ENCODE measurements at regions not wholly inside any gene's neighbourhood (a gene's known extent, or its start where the extent isn't known, plus 50 kb on each side); places are given as distances from the start of the nearest gene placed in this dataset.

DNA sequence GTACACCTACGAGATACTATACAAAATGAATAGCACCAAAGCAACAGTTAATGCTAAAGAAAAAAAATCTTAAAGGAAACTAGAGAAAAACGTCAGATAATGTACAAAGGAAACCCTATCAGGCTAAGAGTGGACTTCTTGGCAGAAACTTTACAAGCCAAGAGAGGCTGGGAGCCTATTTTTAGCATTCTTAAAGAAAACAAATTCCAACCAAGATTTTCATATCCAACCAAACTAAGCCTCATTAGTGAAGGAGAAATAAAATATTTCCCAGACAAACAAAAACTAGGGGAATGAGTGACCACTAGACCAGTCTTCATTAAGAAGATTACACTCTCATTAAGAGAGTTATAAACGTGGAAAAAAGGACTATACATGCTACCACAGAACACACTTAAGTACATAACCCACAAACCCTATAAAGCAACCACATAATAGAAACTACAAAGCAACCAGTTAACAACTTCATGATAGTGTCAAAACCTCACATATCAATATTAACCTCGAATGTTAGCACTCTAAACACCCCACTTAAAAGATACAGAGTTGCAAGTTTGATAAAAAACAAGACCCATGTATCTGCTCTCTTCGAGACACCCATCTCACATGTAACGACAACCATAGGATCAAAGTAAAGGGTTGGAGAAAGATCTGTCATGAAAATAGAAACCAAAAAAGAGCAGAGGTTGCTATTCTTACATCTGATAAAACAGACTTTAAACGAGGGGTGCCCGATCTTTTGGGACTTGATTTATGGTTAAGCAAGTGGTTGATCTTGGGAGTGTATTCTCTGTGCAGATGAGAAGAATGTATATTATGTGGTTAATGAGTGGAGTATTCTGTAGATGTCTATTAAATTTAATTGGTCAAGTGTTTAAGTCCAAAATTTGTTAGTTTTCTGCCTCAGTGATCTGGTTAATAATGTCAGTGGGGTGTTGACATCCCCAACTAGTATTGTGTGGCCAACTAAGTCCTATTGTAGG is 1301.4 kb downstream of the PLA2G4A start:
- ATAC-seq = no peak
- TF ChIP-seq ZNF8 (CRISPR knock-in tag; IDR thresholded peaks at IDR 0.05) = no peak
- no peak for TF ChIP-seq ZC3H10 (CRISPR knock-in tag; IDR thresholded peaks at IDR 0.05)
- no peak for TF ChIP-seq TCF4 (CRISPR knock-in tag; IDR thresholded peaks at IDR 0.05; ENCODE audit: borderline replicate concordance)
- no peak for TF ChIP-seq OSR1 (CRISPR knock-in tag; IDR thresholded peaks at IDR 0.05)
- no peak for TF ChIP-seq RARB (CRISPR knock-in tag; IDR thresholded peaks at IDR 0.05)
- TF ChIP-seq, protein P1, sequence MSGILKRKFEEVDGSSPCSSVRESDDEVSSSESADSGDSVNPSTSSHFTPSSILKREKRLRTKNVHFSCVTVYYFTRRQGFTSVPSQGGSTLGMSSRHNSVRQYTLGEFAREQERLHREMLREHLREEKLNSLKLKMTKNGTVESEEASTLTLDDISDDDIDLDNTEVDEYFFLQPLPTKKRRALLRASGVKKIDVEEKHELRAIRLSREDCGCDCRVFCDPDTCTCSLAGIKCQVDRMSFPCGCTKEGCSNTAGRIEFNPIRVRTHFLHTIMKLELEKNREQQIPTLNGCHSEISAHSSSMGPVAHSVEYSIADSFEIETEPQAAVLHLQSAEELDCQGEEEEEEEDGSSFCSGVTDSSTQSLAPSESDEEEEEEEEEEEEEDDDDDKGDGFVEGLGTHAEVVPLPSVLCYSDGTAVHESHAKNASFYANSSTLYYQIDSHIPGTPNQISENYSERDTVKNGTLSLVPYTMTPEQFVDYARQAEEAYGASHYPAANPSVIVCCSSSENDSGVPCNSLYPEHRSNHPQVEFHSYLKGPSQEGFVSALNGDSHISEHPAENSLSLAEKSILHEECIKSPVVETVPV (CRISPR knock-in tag; IDR thresholded peaks at IDR 0.05) = no peak
- no peak for TF ChIP-seq ZFP3 (CRISPR knock-in tag; IDR thresholded peaks at IDR 0.05)

DNA sequence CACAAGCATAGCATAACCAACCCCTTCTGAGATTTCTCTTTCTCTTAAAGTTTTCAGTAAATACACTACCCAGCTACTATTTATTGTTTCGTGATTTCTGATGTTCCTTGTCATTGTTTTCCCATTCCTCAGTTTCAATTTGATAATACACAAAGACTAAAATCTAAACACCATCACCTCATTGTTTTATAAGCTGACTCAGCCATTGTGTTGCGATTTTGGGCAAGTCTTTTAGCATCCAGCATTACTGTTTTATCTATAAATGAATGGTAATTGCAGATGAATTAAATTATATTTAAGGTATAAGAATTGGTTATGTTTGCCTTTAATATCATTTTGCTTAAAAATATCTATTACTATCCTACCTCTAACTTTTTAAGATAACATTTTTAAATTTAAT is 1308.5 kb downstream of the PLA2G4A start:
- TF ChIP-seq, protein P2, sequence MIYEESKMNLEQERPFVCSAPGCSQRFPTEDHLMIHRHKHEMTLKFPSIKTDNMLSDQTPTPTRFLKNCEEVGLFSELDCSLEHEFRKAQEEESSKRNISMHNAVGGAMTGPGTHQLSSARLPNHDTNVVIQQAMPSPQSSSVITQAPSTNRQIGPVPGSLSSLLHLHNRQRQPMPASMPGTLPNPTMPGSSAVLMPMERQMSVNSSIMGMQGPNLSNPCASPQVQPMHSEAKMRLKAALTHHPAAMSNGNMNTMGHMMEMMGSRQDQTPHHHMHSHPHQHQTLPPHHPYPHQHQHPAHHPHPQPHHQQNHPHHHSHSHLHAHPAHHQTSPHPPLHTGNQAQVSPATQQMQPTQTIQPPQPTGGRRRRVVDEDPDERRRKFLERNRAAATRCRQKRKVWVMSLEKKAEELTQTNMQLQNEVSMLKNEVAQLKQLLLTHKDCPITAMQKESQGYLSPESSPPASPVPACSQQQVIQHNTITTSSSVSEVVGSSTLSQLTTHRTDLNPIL (CRISPR knock-in tag; IDR thresholded peaks at IDR 0.05; ENCODE audit: low read depth) = no peak
- no peak for TF ChIP-seq BACH2 (CRISPR knock-in tag; IDR thresholded peaks at IDR 0.05; ENCODE audit: borderline replicate concordance)
- TF ChIP-seq, protein P3, sequence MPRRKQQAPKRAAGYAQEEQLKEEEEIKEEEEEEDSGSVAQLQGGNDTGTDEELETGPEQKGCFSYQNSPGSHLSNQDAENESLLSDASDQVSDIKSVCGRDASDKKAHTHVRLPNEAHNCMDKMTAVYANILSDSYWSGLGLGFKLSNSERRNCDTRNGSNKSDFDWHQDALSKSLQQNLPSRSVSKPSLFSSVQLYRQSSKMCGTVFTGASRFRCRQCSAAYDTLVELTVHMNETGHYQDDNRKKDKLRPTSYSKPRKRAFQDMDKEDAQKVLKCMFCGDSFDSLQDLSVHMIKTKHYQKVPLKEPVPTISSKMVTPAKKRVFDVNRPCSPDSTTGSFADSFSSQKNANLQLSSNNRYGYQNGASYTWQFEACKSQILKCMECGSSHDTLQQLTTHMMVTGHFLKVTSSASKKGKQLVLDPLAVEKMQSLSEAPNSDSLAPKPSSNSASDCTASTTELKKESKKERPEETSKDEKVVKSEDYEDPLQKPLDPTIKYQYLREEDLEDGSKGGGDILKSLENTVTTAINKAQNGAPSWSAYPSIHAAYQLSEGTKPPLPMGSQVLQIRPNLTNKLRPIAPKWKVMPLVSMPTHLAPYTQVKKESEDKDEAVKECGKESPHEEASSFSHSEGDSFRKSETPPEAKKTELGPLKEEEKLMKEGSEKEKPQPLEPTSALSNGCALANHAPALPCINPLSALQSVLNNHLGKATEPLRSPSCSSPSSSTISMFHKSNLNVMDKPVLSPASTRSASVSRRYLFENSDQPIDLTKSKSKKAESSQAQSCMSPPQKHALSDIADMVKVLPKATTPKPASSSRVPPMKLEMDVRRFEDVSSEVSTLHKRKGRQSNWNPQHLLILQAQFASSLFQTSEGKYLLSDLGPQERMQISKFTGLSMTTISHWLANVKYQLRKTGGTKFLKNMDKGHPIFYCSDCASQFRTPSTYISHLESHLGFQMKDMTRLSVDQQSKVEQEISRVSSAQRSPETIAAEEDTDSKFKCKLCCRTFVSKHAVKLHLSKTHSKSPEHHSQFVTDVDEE (CRISPR knock-in tag; IDR thresholded peaks at IDR 0.05) = no peak
- no peak for TF ChIP-seq ZFP30 (CRISPR knock-in tag; IDR thresholded peaks at IDR 0.05)
- no peak for TF ChIP-seq PPARA (CRISPR knock-in tag; IDR thresholded peaks at IDR 0.05; ENCODE audit: borderline replicate concordance)
- no peak for TF ChIP-seq CSDC2 (CRISPR knock-in tag; IDR thresholded peaks at IDR 0.05)
- TF ChIP-seq ZC3H10 (CRISPR knock-in tag; IDR thresholded peaks at IDR 0.05) = no peak
- no peak for TF ChIP-seq ZNF8 (CRISPR knock-in tag; IDR thresholded peaks at IDR 0.05)
- no peak for TF ChIP-seq ARNTL (CRISPR knock-in tag; IDR thresholded peaks at IDR 0.05; ENCODE audit: borderline replicate concordance, low read depth)
- TF ChIP-seq ESRRG (CRISPR knock-in tag; IDR thresholded peaks at IDR 0.05) = no peak
- no peak for TF ChIP-seq ISL1 (CRISPR knock-in tag; IDR thresholded peaks at IDR 0.05)
- TF ChIP-seq, protein P4, sequence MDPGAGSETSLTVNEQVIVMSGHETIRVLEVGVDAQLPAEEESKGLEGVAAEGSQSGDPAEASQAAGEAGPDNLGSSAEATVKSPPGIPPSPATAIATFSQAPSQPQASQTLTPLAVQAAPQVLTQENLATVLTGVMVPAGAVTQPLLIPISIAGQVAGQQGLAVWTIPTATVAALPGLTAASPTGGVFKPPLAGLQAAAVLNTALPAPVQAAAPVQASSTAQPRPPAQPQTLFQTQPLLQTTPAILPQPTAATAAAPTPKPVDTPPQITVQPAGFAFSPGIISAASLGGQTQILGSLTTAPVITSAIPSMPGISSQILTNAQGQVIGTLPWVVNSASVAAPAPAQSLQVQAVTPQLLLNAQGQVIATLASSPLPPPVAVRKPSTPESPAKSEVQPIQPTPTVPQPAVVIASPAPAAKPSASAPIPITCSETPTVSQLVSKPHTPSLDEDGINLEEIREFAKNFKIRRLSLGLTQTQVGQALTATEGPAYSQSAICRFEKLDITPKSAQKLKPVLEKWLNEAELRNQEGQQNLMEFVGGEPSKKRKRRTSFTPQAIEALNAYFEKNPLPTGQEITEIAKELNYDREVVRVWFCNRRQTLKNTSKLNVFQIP (CRISPR knock-in tag; IDR thresholded peaks at IDR 0.05; ENCODE audit: borderline replicate concordance, low read depth) = no peak
- TF ChIP-seq, protein P1 (CRISPR knock-in tag; IDR thresholded peaks at IDR 0.05) = no peak
- no peak for ATAC-seq

DNA sequence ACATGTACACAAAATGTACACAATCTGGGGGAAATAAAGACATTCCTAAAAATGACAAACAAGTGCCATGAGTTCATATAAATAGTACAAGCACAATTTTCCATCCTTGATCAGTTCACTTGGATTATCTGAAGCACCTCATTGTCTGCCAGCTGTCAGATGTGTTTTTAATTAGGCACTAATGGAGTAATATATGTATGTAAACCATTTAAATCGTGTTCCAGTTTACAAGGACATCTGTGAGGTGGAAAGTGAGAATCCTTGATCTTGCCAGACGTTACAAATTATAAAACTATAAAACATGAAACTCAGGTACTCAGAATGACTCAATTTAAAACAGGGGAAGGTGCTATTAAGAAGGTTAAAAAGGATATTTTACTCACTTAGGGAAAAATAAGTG is 1312.2 kb downstream of the PLA2G4A start:
- ATAC-seq = no peak
- no peak for TF ChIP-seq ZFP3 (CRISPR knock-in tag; IDR thresholded peaks at IDR 0.05)
- no peak for TF ChIP-seq ISL1 (CRISPR knock-in tag; IDR thresholded peaks at IDR 0.05)
- TF ChIP-seq OSR1 (CRISPR knock-in tag; IDR thresholded peaks at IDR 0.05) = no peak
- no peak for TF ChIP-seq ZFP30 (CRISPR knock-in tag; IDR thresholded peaks at IDR 0.05)
- TF ChIP-seq ARNTL (CRISPR knock-in tag; IDR thresholded peaks at IDR 0.05; ENCODE audit: borderline replicate concordance, low read depth) = no peak

DNA sequence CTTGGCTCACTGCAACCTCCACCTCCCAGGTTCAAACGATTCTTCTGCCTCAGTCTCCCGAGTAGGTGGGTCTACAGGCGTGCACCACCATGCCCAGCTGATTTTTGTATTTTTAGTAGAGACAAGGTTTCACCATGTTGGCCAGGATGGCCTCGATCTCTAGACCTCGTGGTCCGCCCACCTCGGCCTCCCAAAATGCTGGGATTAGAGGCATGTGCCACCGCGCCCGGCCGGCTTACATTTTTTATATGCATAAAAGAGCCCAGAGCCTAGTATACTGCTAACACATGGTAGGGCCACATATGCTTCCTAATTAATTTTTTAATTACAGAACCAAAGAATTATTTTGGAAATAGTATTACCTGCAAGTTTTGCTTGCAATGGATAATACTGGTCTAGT is 1325.4 kb downstream of the PLA2G4A start:
- no peak for ATAC-seq
- no peak for TF ChIP-seq ESRRG (CRISPR knock-in tag; IDR thresholded peaks at IDR 0.05)
- TF ChIP-seq, protein P4 (CRISPR knock-in tag; IDR thresholded peaks at IDR 0.05; ENCODE audit: borderline replicate concordance, low read depth) = no peak
- TF ChIP-seq ZFP3 (CRISPR knock-in tag; IDR thresholded peaks at IDR 0.05) = no peak
- no peak for TF ChIP-seq ZFP30 (CRISPR knock-in tag; IDR thresholded peaks at IDR 0.05)
- no peak for TF ChIP-seq ZNF8 (CRISPR knock-in tag; IDR thresholded peaks at IDR 0.05)
- no peak for TF ChIP-seq ZNF565 (CRISPR knock-in tag; conservative IDR thresholded peaks at IDR 0.05; ENCODE audit: low read depth)
- TF ChIP-seq ISL1 (CRISPR knock-in tag; IDR thresholded peaks at IDR 0.05) = no peak
- no peak for TF ChIP-seq ZC3H10 (CRISPR knock-in tag; IDR thresholded peaks at IDR 0.05)
- no peak for TF ChIP-seq PPARA (CRISPR knock-in tag; IDR thresholded peaks at IDR 0.05; ENCODE audit: borderline replicate concordance)
- TF ChIP-seq BACH2 (CRISPR knock-in tag; IDR thresholded peaks at IDR 0.05; ENCODE audit: borderline replicate concordance) = no peak
- TF ChIP-seq, protein P2 (CRISPR knock-in tag; IDR thresholded peaks at IDR 0.05; ENCODE audit: low read depth) = no peak
- TF ChIP-seq CSDC2 (CRISPR knock-in tag; IDR thresholded peaks at IDR 0.05) = no peak

All from SK-N-SH treated with all-trans-retinoic acid at 6 μM for 48 hours (cell line).